ENCODE measurements at regions not wholly inside any gene's neighbourhood (a gene's known extent, or its start where the extent isn't known, plus 50 kb on each side); places are given as distances from the start of the nearest gene placed in this dataset.
"Not testable (repeated sequence)": the region's sequence is repeated elsewhere in the genome, so short reads cannot be mapped to it uniquely, and the experiment has no call there.

DNA sequence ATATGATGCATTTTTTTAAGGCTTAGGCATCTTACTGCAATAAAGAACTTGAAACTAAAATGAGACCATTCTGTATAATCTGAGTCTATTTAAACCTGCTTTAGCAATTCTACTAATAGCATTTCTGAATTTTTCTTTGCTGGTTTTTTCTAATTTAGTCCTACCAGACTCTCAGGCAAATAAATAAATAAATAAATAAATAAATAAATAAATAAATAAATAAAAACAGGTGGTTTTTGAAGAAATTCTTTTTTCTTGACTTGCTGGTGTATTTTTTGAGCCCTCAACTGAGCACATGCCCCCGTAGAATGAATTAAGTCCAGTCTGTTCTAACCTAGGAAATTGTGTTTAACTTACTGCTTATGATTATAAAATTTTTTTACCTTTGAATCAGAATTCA lies 134.7 kb upstream of the FOXP2 start:
- DNase-seq = no peak

- no peak for DNase-seq
Observed at GRCh38 chr7:114273218-114273617, 141.4 kb upstream of the FOXP2 start.

DNA sequence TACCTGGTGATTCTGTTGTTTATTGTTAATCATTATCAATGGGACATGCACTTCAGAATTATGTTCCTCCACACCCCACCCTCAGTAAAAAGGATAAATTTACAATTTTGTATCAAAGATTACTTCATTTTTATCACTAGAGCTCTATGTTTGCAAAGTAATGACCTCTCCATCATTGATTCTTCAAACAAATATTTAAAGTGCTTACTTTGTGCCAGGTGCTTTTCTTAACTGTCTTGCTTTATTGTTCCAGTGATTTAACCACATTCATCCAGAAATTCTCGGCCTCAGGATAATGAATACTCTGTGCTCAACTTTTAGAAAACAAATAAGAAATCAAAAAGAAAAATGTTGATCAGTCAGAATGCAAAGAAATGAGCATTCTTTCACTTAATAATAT lies 144.9 kb upstream of the FOXP2 start:
- no peak for DNase-seq

DNA sequence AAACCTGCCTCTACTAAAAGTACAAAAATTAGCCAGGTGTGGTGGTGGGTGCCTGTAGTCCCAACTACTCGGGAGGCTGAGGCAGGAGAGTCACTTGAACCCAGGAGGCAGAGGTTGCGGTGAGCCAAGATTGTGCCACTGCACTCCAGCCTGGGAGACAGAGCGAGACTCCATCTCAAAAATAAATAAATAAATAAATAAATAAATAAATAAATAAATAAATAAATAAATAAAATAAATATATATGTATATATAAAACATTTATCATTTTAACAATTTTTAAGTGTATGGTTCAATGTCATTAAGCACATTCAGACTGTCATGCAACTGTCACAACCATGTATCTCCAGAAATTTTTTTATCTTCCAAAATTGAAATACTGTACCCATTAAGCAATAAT lies 147.1 kb upstream of the FOXP2 start:
- DNase-seq = not testable (repeated sequence)

DNA sequence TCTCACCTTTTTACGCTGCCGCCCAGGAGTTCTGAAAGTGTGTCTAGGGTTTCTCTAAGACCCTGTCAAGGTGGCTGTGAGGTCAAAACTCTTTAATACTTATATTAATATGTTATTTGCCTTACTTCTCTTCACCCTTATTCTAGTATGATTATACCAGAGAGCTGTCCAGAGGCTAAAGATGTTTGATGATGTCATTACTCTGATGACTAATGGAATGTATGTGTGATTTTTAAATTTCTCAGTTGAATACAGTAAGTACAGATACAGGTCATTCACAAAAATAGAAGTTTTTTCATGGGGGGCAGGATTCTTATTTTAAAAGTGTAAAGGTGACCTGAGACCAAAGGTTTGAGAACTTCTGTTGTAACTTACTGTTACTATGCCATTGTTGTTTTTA lies 150.6 kb upstream of the FOXP2 start:
- no peak for DNase-seq

GRCh38 chr7:114263219-114263618 lies 151.4 kb upstream of the FOXP2 start:
- DNase-seq = no peak

DNA sequence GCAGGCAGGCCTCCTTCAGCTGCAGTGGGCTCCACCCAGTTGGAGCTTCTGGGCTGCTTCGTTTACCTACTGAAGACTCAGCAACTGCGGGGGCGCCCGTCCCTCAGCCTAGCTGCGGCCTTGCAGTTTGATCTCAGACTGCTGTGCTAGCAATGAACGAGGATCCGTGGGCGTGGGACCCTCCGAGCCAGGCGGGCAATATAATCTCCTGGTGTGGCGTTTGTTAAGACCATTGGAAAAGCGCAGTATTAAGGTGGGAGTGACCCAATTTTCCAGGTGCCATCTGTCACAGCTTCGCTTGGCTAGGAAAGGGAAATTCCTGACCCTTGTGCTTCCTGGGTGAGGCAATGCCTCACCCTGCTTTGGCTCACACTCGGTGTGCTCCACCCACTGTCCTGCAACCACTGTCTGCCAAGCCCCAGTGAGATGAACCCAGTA lies 159.2 kb upstream of the FOXP2 start:
- no peak for DNase-seq

DNA sequence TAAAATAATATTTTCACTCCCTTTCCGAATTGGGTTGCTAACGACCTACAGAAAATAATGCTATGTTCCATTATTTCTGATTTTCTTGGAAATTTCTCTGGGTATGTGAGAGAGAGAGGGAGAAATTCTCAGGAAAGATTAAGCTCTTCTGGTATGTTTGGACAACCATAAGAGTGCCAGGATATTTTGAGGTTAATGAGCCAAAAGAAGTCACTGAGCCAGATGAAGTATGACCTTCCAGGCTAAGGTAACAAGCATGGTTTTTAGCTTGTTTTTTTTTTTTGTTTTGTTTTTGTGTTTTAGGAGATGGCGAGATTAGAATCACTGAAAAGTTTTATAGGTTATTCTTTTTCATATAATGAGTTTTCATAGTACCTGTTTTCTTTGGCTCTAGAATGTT lies 171.0 kb upstream of the FOXP2 start:
- no peak for DNase-seq

DNA sequence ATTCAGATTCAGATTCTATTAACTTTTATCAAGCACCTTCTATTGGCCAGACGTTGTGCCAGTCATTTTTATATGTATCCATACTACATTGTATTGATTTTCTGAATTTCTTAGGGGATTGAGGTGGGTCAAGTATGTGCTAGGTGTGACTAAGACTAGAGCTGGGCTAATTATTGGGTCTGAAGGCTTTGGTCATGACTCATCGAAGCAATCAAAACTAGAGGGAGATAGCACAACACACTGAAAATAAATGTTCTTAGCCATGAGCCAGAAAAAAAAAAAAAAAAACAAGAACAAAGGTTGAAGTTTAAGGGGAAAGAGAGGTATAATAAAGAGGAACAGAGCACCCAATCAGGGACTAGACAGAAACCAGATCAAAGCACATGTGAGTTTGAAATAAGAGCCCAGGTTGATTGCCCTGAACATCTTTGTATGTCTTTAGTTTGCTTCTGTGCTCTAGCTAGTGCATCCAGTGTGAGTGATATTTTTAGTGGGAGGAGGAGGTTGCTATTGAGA lies 171.6 kb upstream of the FOXP2 start:
- no peak for DNase-seq

DNA sequence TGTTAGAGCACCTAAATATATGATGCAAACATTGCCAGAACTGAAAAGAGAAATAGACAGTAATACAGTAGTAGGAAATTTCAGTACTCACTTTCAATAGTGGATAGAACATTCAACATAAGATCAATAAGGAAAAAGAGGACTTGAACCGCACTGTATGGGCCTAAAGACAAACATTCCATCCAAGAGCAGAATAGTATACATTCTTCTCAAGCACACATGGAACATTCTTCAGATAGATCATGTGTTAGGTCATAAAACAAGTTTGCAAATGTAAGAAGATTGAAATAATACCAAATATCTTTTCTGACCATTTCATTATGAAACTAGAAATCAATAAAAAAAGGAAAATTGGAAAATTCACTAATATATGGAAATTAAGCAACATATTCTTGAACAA lies 185.4 kb upstream of the FOXP2 start:
- no peak for DNase-seq

- no peak for DNase-seq
Observed at GRCh38 chr7:114225784-114226183, 188.8 kb upstream of the FOXP2 start.

DNA sequence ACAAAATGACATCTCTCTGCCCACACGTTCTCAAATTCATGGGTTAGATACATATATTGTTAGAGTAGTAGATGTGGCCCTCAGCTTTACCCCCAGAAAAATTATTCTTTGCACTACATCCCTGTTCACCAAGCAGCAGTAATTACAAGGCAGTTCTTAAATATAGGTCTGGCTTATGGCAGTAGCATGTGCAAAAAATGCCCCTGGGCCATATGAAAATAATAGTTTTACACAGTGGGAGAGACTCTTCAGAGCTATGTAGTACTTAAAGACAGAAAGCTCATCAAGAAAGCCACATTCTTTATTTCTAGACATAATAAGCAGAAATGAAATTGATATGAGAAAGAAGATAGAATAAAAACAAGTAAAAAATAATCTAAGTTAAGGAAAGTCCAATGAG lies 196.3 kb upstream of the FOXP2 start:
- DNase-seq = no peak

GRCh38 chr7:114217026-114217806 lies 197.4 kb upstream of the FOXP2 start:
- DNase-seq = no peak

DNA sequence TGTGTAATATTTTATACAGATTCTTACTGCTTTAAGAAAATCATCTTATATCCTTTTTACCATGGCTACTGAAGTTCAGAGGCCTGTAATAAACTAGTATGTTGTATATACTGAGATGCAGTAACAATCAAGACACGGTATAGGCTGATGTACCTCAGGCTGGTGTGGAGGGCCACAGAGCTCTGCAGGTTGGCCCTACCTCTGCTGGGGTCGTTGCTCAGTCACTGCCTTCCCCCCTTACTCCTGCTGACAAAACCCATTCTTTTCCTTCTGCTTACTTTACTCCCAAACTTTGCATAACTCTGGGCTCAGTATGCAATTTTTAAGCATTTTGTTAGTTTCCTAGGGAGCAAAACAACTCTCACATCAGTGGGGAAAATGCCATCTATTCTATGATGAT lies 200.1 kb upstream of the FOXP2 start:
- no peak for DNase-seq

DNA sequence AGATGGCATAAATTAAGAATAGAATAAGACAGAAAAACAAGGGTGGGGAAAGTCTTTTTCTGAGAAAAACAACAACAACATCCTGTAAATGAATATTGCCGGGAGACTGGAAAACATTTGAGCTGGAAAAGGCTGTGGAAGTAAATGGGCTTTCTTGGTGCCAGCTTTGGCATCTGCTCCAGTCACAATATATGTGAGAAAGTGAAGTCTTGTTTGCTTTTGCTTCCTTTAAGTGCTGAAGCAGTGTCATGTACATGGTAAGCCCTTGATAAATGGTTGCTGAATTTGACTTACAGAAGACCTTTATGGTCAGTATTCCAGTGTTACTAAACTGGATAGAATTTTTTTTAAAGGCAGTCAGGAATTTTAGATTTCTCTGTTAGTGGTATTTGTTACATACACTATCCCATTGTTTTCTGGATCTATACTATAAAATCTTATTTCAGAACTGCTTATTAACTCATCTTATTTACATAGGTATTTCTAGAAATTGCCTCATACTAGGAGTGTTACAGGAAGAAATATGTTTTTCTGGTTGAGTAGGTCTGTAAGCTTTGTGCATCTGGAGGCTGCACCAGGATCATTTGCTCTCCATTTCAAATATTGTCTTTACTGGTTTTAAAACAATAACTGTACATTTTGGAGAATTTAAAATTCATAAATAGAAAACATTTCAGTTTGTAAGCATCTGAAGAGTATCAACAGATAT lies 201.7 kb upstream of the FOXP2 start:
- DNase-seq = no peak

DNA sequence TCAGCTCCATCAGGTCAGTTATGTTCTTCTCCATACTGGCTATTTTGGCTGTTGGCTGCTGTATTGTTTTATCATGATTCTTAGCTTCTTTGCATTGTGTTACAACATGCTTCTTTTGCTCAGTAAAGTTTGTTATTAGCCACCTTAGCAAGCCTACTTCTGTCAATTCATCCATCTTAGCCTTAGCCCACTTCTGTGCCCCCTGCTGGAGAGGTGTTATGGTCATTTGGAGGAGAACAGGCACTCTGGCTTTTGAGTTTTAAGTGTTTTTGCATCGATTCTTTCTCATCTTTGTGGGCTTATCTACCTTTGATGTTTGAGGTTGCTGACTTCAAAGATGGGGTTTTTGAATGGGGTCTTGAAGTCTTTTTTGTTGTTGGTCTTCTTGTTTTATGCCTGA lies 204.6 kb upstream of the FOXP2 start:
- DNase-seq = no peak

DNA sequence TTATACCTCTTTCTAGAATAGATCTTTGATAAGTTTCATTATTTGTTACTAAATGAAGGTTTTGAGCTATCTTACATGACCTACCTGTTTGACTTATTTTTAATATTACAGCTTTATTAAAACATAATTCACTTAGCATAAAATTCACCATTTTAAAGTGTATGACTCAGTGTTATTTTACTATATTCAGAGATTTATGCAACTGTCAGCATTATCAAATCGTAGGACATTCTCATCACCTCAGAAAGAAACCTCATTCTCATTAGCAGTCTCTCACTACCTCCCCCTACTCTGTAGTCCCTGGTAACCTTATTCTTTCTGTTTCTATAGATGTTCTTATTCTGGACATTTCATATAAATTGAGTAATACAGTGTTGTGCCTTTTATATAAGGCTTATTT lies 207.9 kb upstream of the FOXP2 start:
- DNase-seq = no peak

DNA sequence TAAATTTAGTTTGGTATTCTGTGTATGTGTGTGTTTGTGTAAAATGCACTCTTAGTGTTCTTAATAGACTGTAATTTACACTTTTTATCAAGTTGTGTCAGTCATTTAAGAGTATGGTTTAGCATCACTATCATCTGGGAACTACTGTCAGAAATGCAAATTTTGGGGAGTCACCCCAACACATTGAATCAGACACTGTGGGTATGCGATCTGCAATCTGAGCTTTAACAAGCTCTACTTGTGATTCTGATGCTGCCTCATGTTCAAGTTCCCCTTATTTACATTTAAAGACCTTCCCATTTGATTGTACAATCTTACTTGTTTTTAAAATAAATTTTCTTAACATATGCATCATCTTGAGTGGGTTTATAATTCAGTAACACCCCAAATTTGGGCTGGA lies 218.1 kb upstream of the FOXP2 start:
- DNase-seq = no peak

- no peak for DNase-seq
Observed at GRCh38 chr7:114190387-114190786, 224.2 kb upstream of the FOXP2 start.

DNA sequence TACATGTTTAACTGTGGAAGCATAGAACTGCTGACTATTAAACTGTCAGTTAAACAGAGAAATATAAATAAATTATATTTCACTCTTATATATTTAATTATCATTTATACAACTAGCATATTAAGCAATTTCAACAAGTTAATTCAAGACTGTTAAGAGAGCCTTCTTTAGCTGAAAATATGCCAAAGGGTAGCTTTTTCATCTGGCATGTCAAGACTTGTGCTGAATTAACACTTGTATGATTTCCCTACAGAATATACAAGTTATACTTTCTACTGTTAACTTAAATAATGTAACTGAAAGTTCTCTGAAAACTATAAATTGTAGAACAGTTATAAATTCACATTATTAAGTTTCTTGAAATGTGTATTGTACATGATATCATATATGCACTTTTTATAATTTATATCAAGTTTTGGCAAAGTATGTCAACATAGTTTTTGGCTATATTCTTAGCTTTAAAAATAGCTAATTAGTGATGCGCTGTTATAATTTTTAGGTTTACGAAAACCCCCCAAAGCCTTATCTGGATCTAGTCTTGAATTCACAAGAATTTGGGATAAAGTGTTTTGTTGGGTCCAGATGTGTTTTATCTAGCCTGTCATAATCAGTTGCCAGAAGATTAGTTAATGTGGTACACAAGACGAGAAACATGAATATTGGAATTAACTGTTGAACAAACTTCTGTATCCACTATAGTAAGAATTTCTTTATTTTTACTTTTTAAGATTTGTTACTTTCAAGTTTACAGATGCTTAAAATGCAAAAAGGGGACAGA lies 231.1 kb upstream of the FOXP2 start:
- no peak for DNase-seq

- DNase-seq = no peak
Observed at GRCh38 chr7:114182837-114183236, 231.8 kb upstream of the FOXP2 start.

DNA sequence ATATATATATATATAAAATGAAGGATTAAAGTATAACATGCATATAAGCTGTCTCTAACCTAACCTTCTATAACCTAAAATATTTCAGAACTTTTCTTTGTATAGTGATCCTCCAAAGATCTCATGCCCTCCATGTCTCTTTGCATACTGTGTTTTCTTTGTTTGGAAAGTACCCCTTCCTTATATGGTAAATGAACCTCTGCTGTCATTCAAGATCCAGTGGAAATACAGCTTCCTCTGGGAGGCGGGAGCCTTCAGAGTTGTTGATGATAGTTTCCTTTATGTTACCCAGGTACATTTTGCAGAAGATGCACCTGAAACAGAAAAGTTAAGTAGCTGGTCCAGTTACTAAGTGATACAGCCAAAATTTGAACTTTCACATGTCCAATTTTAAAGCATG lies 233.3 kb upstream of the FOXP2 start:
- DNase-seq = no peak

DNA sequence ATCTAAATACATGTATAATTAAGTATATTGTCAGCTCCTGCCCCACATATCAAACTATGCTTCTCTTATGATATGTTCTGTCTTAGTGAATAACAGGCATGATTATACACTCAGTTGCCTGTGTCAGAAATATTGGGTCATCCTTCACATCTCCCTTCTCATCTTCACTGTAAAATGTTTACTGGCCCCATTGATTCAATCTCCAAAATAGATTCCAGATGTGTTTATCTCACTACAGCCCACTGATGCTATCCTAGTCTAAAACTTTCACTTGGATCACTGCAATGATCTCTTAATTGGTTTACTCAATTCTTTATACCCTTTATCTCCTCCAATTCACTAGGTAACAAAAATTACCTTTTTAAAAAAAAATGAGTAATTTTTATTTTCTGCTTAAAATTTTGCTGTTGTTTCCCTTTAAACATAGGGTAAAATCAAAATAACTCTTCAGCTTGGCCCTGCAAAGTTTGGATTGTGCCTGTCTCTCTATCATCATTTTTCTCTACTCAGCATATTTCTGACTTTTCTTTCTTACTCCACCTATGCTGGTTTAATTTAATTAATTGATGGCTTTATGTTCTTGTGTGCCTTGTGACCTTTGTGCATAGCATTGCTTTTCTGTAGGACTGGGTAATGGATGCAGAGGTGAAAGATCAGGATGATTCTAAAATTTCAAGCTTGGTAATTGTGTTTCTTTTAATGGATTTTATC lies 233.9 kb upstream of the FOXP2 start:
- no peak for DNase-seq
